22Rv1 (cell line): ENCODE measurements at regions not wholly inside any gene's neighbourhood (a gene's known extent, or its start where the extent isn't known, plus 50 kb on each side); places are given as distances from the start of the nearest gene placed in this dataset.

Experiments
- H3K27ac ChIP-seq: fragments of 450-650 bp; 2 replicates; pipeline ENCODE4 v1.5.1; 2017
- ZFX ChIP-seq: fragments of 450-650 bp; IDR thresholded peaks from 2 replicates; pipeline ENCODE4 v1.6.1; 2017; ENCODE audit warnings: antibody characterized with exemption, borderline replicate concordance
- TF ChIP-seq, protein P1 (sequence below): fragments of 450-650 bp; IDR thresholded peaks from 2 replicates; pipeline ENCODE4 v1.5.1; 2017; ENCODE audit warnings: mild to moderate bottlenecking

DNA sequence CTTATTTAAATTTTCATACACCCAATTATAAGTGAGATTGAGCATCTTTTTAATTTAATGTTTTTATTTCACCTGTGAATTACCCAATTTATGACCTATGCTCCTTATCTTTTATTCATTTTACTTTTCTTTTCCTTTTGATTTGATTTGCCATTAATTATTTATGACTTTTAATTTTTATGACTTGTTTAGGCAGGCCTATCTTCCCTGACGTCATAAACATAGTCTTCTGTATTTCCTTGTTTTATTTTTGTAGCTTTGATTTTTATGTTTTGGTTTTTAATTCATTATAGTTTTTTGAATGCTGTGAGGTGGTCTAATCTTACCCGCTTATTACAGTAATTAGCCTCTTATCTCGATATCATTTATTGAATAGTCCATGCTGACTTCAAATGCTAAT lies 467.1 kb upstream of the FAR2 start:
- H3K27ac ChIP-seq, result no peak overlapping the region
- TF ChIP-seq ZFX, result no peak
- TF ChIP-seq, protein P1, sequence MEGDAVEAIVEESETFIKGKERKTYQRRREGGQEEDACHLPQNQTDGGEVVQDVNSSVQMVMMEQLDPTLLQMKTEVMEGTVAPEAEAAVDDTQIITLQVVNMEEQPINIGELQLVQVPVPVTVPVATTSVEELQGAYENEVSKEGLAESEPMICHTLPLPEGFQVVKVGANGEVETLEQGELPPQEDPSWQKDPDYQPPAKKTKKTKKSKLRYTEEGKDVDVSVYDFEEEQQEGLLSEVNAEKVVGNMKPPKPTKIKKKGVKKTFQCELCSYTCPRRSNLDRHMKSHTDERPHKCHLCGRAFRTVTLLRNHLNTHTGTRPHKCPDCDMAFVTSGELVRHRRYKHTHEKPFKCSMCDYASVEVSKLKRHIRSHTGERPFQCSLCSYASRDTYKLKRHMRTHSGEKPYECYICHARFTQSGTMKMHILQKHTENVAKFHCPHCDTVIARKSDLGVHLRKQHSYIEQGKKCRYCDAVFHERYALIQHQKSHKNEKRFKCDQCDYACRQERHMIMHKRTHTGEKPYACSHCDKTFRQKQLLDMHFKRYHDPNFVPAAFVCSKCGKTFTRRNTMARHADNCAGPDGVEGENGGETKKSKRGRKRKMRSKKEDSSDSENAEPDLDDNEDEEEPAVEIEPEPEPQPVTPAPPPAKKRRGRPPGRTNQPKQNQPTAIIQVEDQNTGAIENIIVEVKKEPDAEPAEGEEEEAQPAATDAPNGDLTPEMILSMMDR, result no peak

DNA sequence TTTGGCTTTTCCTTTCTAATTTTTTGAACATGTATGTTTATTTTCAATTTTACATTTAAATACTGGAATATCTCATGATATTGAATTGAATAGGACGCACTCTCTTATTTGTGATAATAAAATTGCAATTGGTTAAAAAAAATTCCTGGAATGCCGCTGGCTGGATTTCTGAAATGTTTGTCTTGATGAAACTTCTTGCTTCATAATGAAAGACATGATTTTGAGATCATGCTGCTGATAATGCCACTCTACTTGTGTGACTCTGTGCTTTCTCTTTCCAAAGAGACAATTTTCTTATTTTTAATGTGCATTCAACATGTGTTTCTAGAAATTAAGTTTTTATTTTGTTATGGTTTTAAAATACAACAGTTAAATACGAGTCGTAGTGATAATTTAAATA lies 465.7 kb upstream of the FAR2 start:
- no peak for TF ChIP-seq ZFX
- TF ChIP-seq, protein P1, result no peak
- no peak overlapping the region for H3K27ac ChIP-seq

DNA sequence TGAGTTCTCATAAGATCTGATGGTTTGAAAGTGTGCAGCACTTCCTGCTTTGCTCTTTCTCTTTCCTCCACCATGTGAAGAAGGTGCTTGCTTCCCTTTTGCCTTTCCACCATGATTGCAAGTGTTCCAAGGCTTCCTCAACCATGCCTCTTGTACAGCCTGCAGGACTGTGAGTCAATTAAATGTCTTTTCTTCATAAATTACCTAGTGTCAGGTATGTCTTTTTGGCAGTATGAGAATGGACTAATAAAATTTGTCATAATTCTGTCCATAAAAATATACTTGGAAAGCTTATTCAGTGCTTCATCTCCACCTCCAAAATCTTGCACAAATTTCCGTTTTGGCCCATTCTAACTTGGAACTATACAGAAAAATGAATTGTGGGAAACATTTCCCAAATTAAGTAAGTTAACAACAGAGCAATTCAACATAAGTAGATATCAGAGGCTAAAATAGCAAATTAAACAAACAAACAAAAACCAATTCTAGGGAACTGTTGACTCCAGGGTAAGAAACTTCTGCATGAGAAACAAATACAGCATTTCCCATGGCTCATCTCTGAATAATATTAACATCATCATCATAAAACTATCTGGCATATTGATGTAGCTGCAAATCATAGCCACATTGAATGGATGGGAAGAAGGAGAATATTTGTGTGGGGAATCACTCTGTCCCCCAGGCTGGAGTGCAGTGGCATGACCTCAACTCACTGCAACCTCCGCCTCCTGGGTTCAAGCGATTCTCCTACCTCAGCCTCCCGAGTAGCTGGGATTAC lies 459.5 kb upstream of the FAR2 start:
- H3K27ac ChIP-seq, result no peak overlapping the region
- TF ChIP-seq ZFX, result no peak
- TF ChIP-seq, protein P1, result no peak

DNA sequence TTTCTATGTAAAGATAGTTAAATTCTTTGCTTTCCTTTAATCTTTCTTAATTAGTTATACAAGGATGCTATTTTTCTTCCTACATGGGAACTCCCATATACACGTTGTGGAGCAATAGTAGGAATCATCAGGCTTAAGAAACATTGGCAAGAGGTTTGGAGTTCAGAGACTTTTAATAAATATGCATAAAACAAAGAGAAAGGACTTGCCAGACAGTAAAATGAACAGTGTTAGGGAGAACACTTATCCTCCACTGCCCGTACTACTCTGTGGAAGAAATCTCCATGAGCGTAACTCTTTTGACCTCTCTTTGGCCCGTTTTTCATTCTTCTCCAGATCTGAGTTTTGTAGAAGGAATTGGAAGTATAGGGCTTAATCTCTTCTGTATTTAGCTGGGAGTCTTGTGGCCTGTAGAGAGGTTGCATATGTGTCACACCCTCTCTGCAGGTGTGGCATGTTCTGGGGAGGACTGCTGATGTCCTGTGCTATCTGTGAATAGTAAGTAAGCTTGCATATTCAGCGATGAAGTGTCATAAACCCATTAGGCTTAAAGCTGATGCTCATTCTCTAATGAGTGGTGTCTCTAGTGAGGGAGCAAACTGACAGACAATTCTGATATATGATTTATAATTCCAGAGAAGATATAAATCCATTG lies 455.4 kb upstream of the FAR2 start:
- H3K27ac ChIP-seq, result no peak overlapping the region
- TF ChIP-seq ZFX, result no peak
- TF ChIP-seq, protein P1, result no peak

DNA sequence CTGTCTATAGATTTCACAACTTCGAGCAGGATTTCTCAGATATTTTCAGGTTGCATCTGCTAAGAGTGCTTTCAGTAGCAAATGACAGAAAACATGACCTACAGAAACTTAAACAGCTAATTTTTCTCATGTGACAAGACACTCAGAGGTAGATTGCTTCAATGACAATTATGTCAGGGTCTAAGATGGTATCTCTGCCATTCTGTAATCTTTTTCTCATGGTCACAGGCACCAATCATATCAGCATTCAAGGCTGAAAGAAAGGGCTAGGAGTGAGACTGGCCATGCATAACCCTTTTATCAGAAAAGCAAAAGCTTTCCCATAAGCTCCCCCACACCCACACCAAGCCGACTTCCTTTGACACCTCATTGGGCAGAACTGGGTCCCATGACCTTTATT lies 450.5 kb upstream of the FAR2 start:
- no peak for TF ChIP-seq ZFX
- TF ChIP-seq, protein P1, result no peak
- no peak overlapping the region for H3K27ac ChIP-seq

DNA sequence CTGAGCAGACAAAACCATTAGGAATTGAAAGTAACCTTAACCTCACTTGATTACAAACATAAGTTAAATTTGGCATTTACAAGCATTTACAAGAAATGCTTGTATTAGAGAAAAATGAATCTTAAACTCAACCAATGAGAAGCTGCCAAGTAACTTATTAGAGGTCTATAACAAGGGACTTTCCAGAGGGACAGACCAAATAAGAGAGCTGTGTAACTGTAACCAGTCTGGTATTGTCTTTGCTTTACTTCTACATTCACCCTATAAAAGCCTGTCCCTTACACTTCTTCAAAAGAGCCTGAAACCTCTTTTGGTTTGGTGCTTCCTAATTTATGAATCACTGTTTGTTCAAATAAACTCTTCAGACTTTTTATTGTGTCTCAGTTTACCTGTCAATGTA lies 450.0 kb upstream of the FAR2 start:
- TF ChIP-seq, protein P1, result no peak
- TF ChIP-seq ZFX, result no peak
- H3K27ac ChIP-seq, result no peak overlapping the region

DNA sequence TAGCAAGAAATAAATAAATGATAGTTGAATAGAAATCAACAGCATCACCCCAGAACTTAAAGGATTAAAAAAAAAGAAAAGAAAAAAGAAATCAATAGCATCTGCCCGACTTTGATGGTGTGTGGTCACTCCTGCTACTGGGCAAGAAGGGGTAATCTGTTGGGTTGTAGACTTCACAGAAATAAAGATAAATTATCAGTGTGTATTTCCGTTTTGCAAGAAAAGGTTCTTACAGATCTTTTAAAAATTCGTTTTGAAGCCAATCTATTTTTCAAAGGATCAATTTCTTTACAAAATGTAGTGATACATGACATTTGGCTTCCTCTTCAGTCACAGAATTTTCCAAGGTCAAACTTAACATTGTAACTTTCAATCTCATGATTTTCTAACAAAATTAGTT lies 448.9 kb upstream of the FAR2 start:
- no peak for TF ChIP-seq ZFX
- TF ChIP-seq, protein P1, result no peak
- no peak overlapping the region for H3K27ac ChIP-seq
